Liver (tissue), 7 donors: ENCODE measurements at regions not wholly inside any gene's neighbourhood (a gene's known extent, or its start where the extent isn't known, plus 50 kb on each side); places are given as distances from the start of the nearest gene placed in this dataset.

ENCODE experiments used
- DNase-seq: peaks from one replicate; pipeline ENCODE4 v3.0.0-alpha.2; 2017; ENCODE audit warnings: low spot score
- H3K27ac ChIP-seq, 2 donors: one replicate each; pipeline ENCODE4 v1.7.0; 2013; ENCODE audit warnings: inconsistent platforms in 2 of 2, low read length in 2 of 2, control low read depth in 1 of 2, low read depth in 1 of 2, mild to moderate bottlenecking in 1 of 2
- H3K27me3 ChIP-seq, 4 donors: one replicate each; pipeline versions ENCODE4 v1.6.1 to v1.7.0; 2013; ENCODE audit warnings: low read length in 3 of 4, inconsistent platforms in 1 of 4, mild to moderate bottlenecking in 1 of 4, moderate library complexity in 1 of 4; ENCODE audit not compliant: control insufficient read depth in 4 of 4, insufficient read depth in 4 of 4
- H3K36me3 ChIP-seq, 4 donors: one replicate each; pipeline versions ENCODE4 v1.6.1 to v1.7.0; 2013; ENCODE audit warnings: low read length in 3 of 4, mild to moderate bottlenecking in 3 of 4, low read depth in 1 of 4, moderate library complexity in 1 of 4; ENCODE audit not compliant: control insufficient read depth in 4 of 4, insufficient read depth in 3 of 4
- H3K4me1 ChIP-seq, 4 donors: one replicate each; pipeline versions ENCODE4 v1.6.1 to v1.7.0; 2013; ENCODE audit warnings: low read length in 3 of 4, mild to moderate bottlenecking in 3 of 4, moderate library complexity in 1 of 4; ENCODE audit not compliant: control insufficient read depth in 4 of 4, insufficient read depth in 4 of 4
- H3K4me3 ChIP-seq, 3 donors: one replicate each; pipeline versions ENCODE4 v1.6.1 to v1.7.0; 2013; ENCODE audit warnings: low read length in 3 of 3, control low read depth in 1 of 3, low read depth in 1 of 3, mild to moderate bottlenecking in 1 of 3
- H3K9ac ChIP-seq, 2 donors: one replicate each; pipeline ENCODE4 v1.7.0; 2013; ENCODE audit warnings: low read length in 2 of 2, mild to moderate bottlenecking in 2 of 2, moderate library complexity in 2 of 2, control low read depth in 1 of 2, low read depth in 1 of 2
- H3K9me3 ChIP-seq, 4 donors: one replicate each; pipeline versions ENCODE4 v1.6.1 to v1.7.0; 2013; ENCODE audit warnings: low read length in 3 of 4; ENCODE audit not compliant: control insufficient read depth in 4 of 4
- ATF3 ChIP-seq: IDR thresholded peaks from 2 replicates; pipeline ENCODE4 v1.6.1; 2016; ENCODE audit warnings: antibody characterized with exemption
- EGR1 ChIP-seq, 2 donors: IDR thresholded peaks; 2 replicates each; pipeline ENCODE4 v1.6.1; 2016 to 2018; ENCODE audit warnings: antibody characterized with exemption in 2 of 2, low read depth in 2 of 2
- FOXA1 ChIP-seq: IDR thresholded peaks from 2 replicates; pipeline ENCODE4 v1.6.1; 2016; ENCODE audit warnings: antibody characterized with exemption
- FOXA2 ChIP-seq: IDR thresholded peaks from 2 replicates; pipeline ENCODE4 v1.6.1; 2016; ENCODE audit warnings: antibody characterized with exemption
- GABPA ChIP-seq, 2 donors: IDR thresholded peaks in 1 of 2; conservative IDR thresholded peaks in 1 of 2; 2 replicates each; pipeline ENCODE4 v1.6.1; 2016; ENCODE audit warnings: antibody characterized with exemption in 2 of 2, mild to moderate bottlenecking in 1 of 2, moderate library complexity in 1 of 2
- HNF4A ChIP-seq, 2 donors: conservative IDR thresholded peaks; 2 replicates each; pipeline ENCODE4 v1.6.1; 2016; ENCODE audit warnings: antibody characterized with exemption in 2 of 2, mild to moderate bottlenecking in 2 of 2
- HNF4G ChIP-seq: IDR thresholded peaks from 2 replicates; pipeline ENCODE4 v1.6.1; 2016; ENCODE audit warnings: antibody characterized with exemption
- JUND ChIP-seq, 2 donors: IDR thresholded peaks; 2 replicates each; pipeline ENCODE4 v1.6.1; 2016; ENCODE audit warnings: antibody characterized with exemption in 2 of 2
- MAX ChIP-seq: IDR thresholded peaks from 2 replicates; pipeline ENCODE4 v1.6.1; 2016; ENCODE audit warnings: antibody characterized with exemption
- NR2F2 ChIP-seq: IDR thresholded peaks from 2 replicates; pipeline ENCODE4 v1.6.1; 2016; ENCODE audit warnings: antibody characterized with exemption
- RAD21 ChIP-seq, 2 donors: IDR thresholded peaks; 2 replicates each; pipeline ENCODE4 v1.6.1; 2016; ENCODE audit warnings: antibody characterized with exemption in 2 of 2, mild to moderate bottlenecking in 2 of 2
- REST ChIP-seq: IDR thresholded peaks from 2 replicates; pipeline ENCODE4 v1.6.1; 2016; ENCODE audit warnings: antibody characterized with exemption, mild to moderate bottlenecking
- SP1 ChIP-seq: IDR thresholded peaks from 2 replicates; pipeline ENCODE4 v1.6.1; 2018; ENCODE audit warnings: antibody characterized with exemption, mild to moderate bottlenecking
- TAF1 ChIP-seq: conservative IDR thresholded peaks from 2 replicates; pipeline ENCODE4 v1.6.1; 2016; ENCODE audit warnings: antibody characterized with exemption, mild to moderate bottlenecking
- YY1 ChIP-seq: IDR thresholded peaks from 2 replicates; pipeline ENCODE4 v1.6.1; 2016; ENCODE audit warnings: antibody characterized with exemption, mild to moderate bottlenecking
- ZBTB33 ChIP-seq: IDR thresholded peaks from 2 replicates; pipeline ENCODE4 v1.6.1; 2016; ENCODE audit warnings: antibody characterized with exemption
- WGBS: extraction: QIAGEN DNeasy Blood & Tissue Kit; methylation state at CpG from one replicate; pipeline ENCODE4 v1.1.7; 2013; 5-methylcytosine and 5-hydroxymethylcytosine counted together
- donor health status: healthy.
- donor health status: healthy.
- donor health status: healthy.
- donor health status: healthy.

GRCh38 chr10:44458671-44459413 is 73.9 kb upstream of the CXCL12 start:
- DNase-seq = no peak
- TF ChIP-seq HNF4A (conservative IDR thresholded peaks at IDR 0.05) (no peak), NR2F2 (no peak), SP1 (no peak), ZBTB33 (no peak), FOXA1 (no peak), REST (no peak), TAF1 (no peak), FOXA2 (no peak), JUND (IDR thresholded peaks at IDR 0.05) (no peak), RAD21 (IDR thresholded peaks at IDR 0.05) (no peak), GABPA (IDR thresholded peaks at IDR 0.05 in 1 of 2, conservative IDR thresholded peaks at IDR 0.05 in 1 of 2) (no peak), YY1 (no peak), EGR1 (IDR thresholded peaks at IDR 0.05; ENCODE audit: low read depth in 2 of 2) (no peak), ATF3 (no peak), MAX (no peak)
- H3K27ac ChIP-seq = no peak overlapping the region
- no peaks in the 10 kb centered on the region for H3K36me3 ChIP-seq
- no peaks in the 10 kb centered on the region for H3K9me3 ChIP-seq
- no peak overlapping the region for H3K4me3 ChIP-seq
- no peaks in the 10 kb centered on the region for H3K4me1 ChIP-seq
- H3K27me3 ChIP-seq = peaks cover 0 to 7% (median 0%) of the 10 kb centered on the region in 4 donors
- WGBS = 83% methylated on average over 7 of the region's 7 CpGs
- H3K9ac ChIP-seq = no peak overlapping the region

- H3K9me3 ChIP-seq = no peaks in the 10 kb centered on the region
- no peak overlapping the region for H3K9ac ChIP-seq
- no peak for DNase-seq
- no peaks in the 10 kb centered on the region for H3K4me1 ChIP-seq
- no peak overlapping the region for H3K27ac ChIP-seq
- H3K4me3 ChIP-seq = no peak overlapping the region
- TF ChIP-seq GABPA (IDR thresholded peaks at IDR 0.05 in 1 of 2, conservative IDR thresholded peaks at IDR 0.05 in 1 of 2) (no peak), SP1 (no peak), EGR1 (IDR thresholded peaks at IDR 0.05; ENCODE audit: low read depth in 2 of 2) (no peak), FOXA2 (no peak), REST (no peak), FOXA1 (no peak), YY1 (no peak), HNF4G (no peak), HNF4A (conservative IDR thresholded peaks at IDR 0.05) (no peak), NR2F2 (no peak)
- no peaks in the 10 kb centered on the region for H3K36me3 ChIP-seq
- WGBS = 49% methylated on average over 2 of the region's 2 CpGs
- H3K27me3 ChIP-seq = peaks cover 0 to 7% (median 0%) of the 10 kb centered on the region in 4 donors
Observed at GRCh38 chr10:44459671-44460070, 74.8 kb upstream of the CXCL12 start.
